Prostate gland (tissue), 2 donors: ENCODE measurements at regions not wholly inside any gene's neighbourhood (a gene's known extent, or its start where the extent isn't known, plus 50 kb on each side); places are given as distances from the start of the nearest gene placed in this dataset.

Experiments
- DNase-seq: peaks from one replicate; pipeline ENCODE4 v3.0.0-alpha.2; 2019; ENCODE audit warnings: low spot score
- H3K27ac ChIP-seq, 2 donors: fragments of 200-600 bp; sonication (generic); 2 replicates each; pipeline ENCODE4 v1.5.1; 2017 to 2019
- H3K27me3 ChIP-seq: fragments of 200-600 bp; sonication (generic); replicated peaks from 2 replicates; pipeline ENCODE4 v1.5.1; 2019; ENCODE audit not compliant: insufficient read depth
- H3K36me3 ChIP-seq, 2 donors: fragments of 200-600 bp; sonication (generic); 1 replicate in 1 of 2; 2 replicates in 1 of 2; pipeline versions ENCODE4 v1.5.1 to v1.8.1; 2017 to 2019
- H3K4me1 ChIP-seq: fragments of 200-600 bp; sonication (generic); replicated peaks from 2 replicates; pipeline ENCODE4 v1.5.1; 2019
- H3K4me3 ChIP-seq, 2 donors: fragments of 200-600 bp; sonication (generic); 2 replicates each; pipeline ENCODE4 v1.5.1; 2017 to 2019
- H3K9me3 ChIP-seq: fragments of 200-600 bp; sonication (generic); 2 replicates; pipeline ENCODE4 v1.5.1; 2017
- POLR2A ChIP-seq: fragments of 450-650 bp; IDR thresholded peaks from one replicate; pipeline ENCODE4 v1.6.1; 2016; ENCODE audit warnings: antibody characterized with exemption, mild to moderate bottlenecking
- POLR2AphosphoS5 ChIP-seq: sonication (generic); formaldehyde crosslinking; IDR thresholded peaks from one replicate; pipeline ENCODE4 v1.6.1; 2017; ENCODE audit warnings: antibody characterized with exemption
- WGBS: methylation state at CpG from one replicate; pipeline ENCODE4 v1.1.5; 2018; 5-methylcytosine and 5-hydroxymethylcytosine counted together
- intact Hi-C: fragments of 100-400 bp; cut with DNase I; formaldehyde crosslinking; loops from one replicate; pipeline ENCODE4 v1.14.2; 2022
- TF ChIP-seq, protein P1 (sequence below), 4 experiments: fragments of 200-600 bp in 2 of 4; fragments of 450-650 bp in 2 of 4; sonication (generic) in 2 of 4; IDR thresholded peaks; 1 replicate in 3 of 4; 2 replicates in 1 of 4; pipeline ENCODE4 v1.5.1; 2016 to 2019; ENCODE audit warnings: antibody characterized with exemption in 4 of 4, mild to moderate bottlenecking in 2 of 4, moderate library complexity in 2 of 4

DNA sequence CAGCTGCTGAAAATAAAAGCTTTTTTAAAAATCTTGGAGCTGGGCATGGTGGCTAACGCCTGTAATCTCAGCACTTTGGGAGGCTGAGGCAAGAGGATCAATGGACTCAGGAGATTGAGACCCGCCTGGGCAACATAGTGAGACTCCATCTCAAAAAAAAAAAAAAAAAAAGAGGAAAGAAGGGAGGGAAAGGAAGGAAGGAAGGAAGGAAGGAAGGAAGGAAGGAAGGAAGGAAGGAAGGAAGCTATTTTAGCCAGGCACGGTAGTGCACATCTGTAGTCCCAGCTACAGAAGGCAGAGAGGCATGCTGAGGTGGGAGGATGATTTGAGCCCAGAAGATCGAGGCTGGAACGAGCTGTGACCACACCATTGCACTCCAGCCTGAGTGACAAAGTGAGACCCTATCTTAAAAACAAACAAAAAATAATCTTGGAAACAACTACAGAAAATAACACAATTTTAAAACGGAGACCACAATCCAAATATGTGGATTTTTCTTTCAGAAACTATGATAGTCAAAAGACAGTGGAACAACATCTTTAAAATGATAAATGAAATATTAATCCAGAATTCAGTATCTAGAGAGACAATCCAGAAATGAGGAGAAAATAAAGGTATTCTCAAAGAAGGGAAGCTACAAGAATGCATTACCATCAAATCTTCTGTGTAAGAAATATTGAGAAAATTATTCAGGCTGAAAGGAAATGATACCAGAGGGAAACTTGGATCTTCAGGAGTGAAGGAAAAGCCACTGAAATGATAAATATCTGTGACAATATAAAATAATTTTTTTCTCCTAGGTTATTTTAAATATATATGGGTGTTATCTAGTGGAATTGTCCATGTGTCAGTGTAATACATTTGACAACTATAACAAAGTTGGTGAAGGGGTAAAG is 182.0 kb downstream of the GPX5 start:
- Histone ChIP-seq H3K4me3 (no peak overlapping the region), H3K9me3 (no peaks in the 10 kb centered on the region), H3K27me3 (no peaks in the 10 kb centered on the region), H3K36me3 (no peaks in the 10 kb centered on the region), H3K4me1 (no peaks in the 10 kb centered on the region), H3K27ac (no peak overlapping the region)
- 90% methylated on average over 6 of the region's 6 CpGs for WGBS
- no peak for DNase-seq
- TF ChIP-seq, protein P1, sequence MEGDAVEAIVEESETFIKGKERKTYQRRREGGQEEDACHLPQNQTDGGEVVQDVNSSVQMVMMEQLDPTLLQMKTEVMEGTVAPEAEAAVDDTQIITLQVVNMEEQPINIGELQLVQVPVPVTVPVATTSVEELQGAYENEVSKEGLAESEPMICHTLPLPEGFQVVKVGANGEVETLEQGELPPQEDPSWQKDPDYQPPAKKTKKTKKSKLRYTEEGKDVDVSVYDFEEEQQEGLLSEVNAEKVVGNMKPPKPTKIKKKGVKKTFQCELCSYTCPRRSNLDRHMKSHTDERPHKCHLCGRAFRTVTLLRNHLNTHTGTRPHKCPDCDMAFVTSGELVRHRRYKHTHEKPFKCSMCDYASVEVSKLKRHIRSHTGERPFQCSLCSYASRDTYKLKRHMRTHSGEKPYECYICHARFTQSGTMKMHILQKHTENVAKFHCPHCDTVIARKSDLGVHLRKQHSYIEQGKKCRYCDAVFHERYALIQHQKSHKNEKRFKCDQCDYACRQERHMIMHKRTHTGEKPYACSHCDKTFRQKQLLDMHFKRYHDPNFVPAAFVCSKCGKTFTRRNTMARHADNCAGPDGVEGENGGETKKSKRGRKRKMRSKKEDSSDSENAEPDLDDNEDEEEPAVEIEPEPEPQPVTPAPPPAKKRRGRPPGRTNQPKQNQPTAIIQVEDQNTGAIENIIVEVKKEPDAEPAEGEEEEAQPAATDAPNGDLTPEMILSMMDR (IDR thresholded peaks at IDR 0.05), result no peak
- TF ChIP-seq POLR2A, result no peak
- TF ChIP-seq POLR2AphosphoS5, result no peak
- intact Hi-C loops, result no loop called here

DNA sequence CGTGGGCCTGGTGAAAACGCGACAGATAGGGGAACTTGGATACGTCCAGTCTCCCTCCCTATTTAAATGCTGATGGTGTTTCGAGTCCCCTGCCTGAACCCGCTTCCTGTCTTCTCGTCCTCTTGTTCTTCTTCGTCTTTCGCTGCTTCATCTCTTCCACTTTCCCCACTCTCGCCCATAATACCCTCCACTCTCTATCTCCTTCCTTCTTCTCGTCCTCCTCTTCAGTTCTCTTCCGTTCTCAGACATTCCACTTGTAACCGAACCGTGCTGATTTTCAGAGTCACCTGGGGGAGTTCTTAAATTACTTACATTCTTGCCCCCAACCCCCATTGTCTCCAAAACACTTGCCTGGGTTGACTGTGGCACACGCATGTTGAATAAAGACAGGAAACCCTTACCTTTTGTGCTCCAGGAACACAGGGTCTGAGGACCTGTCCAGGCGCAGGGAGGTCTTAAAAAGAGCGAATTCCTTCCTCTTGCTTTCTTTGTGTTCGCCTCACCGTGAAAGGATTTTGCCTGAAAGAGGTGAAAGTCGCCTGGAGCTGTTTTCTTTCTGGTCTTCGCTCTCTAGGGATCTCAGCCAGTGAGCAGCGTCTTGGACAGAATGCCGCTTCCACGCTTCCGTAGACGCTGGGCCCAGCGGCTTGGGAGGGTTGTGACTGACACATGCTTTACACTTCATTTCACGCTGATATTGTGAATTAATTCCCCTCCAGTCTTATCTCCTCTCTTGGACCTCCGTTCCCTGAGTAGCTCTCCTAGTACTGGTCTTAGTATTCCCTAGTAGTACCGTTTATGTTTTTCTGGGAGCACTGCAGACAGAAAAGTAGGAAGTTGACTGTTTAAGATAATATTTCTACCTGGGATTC is 184.0 kb downstream of the GPX5 start:
- no peak overlapping the region for H3K4me3 ChIP-seq
- H3K9me3 ChIP-seq, result no peaks in the 10 kb centered on the region
- H3K27me3 ChIP-seq, result no peaks in the 10 kb centered on the region
- no peaks in the 10 kb centered on the region for H3K4me1 ChIP-seq
- H3K36me3 ChIP-seq, result no peaks in the 10 kb centered on the region
- TF ChIP-seq POLR2A, result no peak
- TF ChIP-seq POLR2AphosphoS5, result no peak
- TF ChIP-seq, protein P1 (IDR thresholded peaks at IDR 0.05), result no peak
- intact Hi-C loops, result no loop called here
- 26% methylated on average over 30 of the region's 30 CpGs for WGBS
- no peak overlapping the region for H3K27ac ChIP-seq
- DNase-seq, result no peak

DNA sequence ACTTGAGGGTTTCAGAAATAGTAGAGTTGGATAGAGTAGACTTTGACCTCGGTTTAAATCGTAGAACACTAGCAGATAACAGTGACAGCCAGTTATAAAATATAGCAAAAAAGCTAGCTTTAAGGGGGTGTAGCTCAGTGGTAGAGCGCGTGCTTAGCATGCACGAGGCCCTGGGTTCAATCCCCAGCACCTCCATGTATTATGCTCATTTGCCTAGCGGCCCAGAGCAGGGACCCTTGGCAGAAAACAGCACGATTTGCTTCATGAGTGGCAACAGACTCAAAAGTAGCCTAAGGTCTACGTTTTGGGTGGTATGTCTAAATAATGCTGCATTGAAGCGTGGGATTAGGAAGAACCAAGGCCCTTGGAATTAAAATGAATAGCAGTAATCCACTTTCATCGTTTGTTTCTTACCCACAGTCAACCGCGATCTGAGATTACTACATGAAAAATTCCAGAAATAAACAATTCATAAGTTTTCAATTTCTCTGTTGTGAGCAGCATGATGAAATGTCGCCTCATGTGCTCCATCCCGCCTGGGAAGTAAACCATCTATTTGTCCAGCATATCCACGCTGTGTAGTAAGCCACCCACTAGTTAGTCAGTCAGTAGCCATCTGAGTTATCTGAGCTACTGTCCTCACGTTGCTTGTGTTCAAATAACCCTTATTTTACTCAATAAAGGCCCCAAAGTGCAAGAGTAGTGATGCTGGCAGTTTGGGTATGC is 184.9 kb downstream of the GPX5 start:
- 58% methylated on average over 16 of the region's 16 CpGs for WGBS
- Histone ChIP-seq H3K4me1 (no peaks in the 10 kb centered on the region), H3K9me3 (no peaks in the 10 kb centered on the region), H3K27ac (no peak overlapping the region), H3K36me3 (no peaks in the 10 kb centered on the region), H3K27me3 (no peaks in the 10 kb centered on the region), H3K4me3 (no peak overlapping the region)
- DNase-seq, result no peak
- TF ChIP-seq POLR2A (no peak), POLR2AphosphoS5 (no peak)
- TF ChIP-seq, protein P1 (IDR thresholded peaks at IDR 0.05), result no peak
- intact Hi-C loops, result no loop called here

DNA sequence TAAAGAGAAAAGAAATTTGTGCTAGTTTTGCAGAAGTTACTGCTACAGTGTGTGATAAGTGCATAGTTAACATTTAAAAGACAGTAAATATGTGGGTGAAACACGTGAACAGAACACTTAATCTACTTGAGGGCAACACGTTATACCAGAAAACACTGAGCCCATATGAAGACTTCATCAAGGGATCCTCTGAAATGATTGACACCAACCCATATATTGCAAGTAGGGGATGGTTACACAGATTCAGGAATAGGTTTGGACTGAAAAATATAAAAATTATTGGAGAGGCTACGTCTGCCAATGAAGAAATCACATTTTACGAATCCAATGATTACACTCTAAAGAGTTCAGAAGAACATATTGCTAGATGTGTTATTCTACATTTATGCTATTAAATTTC is 185.6 kb downstream of the GPX5 start:
- no peak for TF ChIP-seq POLR2A
- TF ChIP-seq POLR2AphosphoS5, result no peak
- TF ChIP-seq, protein P1 (IDR thresholded peaks at IDR 0.05), result no peak
- Histone ChIP-seq H3K27ac (no peak overlapping the region), H3K9me3 (no peaks in the 10 kb centered on the region), H3K4me1 (no peaks in the 10 kb centered on the region), H3K4me3 (no peak overlapping the region), H3K36me3 (no peaks in the 10 kb centered on the region), H3K27me3 (no peaks in the 10 kb centered on the region)
- intact Hi-C loops, result no loop called here
- 74% methylated on average over 4 of the region's 4 CpGs for WGBS
- DNase-seq, result no peak
